HG03457 (cell line): ENCODE measurements at regions not wholly inside any gene's neighbourhood (a gene's known extent, or its start where the extent isn't known, plus 50 kb on each side); places are given as distances from the start of the nearest gene placed in this dataset.
"Not testable (repeated sequence)": the region's sequence is repeated elsewhere in the genome, so short reads cannot be mapped to it uniquely, and the experiment has no call there.

ENCODE experiments used
- ATAC-seq: cut with Tn5 transposase; IDR thresholded peaks from one replicate; pipeline ENCODE4 v1.9.1; 2021; ENCODE audit warnings: moderate number of reproducible peaks; ENCODE audit not compliant: unreplicated experiment

DNA sequence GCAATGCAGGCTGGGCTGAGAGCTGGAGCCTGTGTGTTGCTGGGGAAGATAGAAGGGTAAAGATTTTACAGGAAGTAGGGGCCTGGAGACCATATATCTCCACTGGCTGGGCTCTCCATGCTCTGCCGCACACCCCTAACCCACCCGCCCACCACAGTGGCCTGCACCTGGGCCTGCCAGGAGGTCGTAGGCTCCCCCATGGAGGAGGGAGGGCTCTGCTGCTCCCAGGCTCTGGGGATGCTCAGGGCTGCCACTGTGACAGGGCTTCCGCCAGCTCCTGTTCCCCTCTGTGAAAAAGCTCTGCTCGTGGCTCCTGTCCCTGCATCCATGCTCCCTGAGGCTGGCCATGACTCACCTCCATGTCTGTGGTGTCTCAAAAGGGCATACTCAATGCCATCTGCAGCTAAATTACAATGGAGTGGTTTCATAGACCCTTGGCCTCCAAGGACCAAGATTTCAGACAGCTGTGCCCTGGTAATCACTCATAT lies 106.0 kb downstream of the CXCL12 start:
- no peak for ATAC-seq

DNA sequence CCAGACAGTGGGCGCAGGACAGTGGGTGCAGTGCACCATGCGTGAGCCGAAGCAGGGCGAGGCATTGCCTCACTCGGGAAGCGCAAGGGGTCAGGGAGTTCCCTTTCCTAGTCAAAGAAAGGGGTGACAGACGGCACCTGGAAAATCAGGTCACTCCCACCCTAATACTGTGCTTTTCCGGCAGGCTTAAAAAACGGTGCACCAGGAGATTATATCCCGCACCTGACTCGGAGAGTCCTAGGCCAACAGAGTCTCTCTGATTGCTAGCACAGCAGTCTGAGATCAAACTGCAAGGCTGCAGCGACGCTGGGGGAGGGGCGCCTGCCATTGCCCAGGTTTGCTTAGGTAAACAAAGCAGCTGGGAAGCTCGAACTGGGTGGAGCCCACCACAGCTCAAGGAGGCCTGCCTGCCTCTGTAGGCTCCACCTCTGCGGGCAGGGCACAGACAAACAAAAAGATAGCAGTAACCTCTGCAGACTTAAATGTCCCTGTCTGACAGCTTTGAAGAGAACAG lies 116.4 kb downstream of the CXCL12 start:
- not testable (repeated sequence) for ATAC-seq

DNA sequence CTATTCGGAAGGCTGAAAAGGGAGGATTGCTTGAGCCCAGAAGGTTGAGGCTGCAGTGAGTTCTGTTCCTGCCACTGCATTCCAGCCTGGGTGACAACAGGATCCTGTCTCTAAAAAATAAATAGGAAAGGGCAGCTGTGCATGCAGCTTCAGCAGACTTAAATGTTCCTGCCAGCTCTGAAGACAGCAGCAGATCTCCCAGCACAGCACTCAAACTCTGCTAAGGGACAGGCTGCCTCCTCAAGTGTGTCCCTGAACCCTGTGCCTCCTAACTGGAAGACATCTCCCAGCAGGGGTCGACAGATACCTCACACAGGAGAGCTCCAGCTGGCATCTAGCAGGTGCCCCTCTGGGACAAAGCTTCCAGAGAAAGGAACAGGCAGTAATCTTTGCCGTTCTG lies 117.9 kb downstream of the CXCL12 start:
- ATAC-seq: no peak

DNA sequence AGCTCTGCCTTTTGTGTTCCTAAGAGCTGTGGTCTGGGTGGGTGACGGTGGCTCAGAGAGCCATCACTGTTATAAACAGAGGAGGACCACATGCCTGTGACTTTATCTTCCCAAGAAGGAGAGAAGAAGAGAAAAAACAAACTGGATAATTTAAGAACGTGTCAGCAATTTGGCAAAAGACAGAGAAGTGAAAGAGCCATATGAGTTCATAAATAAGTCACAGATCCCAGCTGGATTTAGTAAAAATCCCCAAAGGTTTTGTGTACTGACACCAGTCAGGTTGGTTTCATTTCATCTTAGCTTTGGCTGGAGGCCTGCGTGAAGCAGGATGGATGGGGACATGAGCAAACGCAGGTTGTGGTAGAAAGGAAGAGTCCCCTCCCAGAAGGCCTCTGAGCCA lies 120.7 kb downstream of the CXCL12 start:
- ATAC-seq: no peak

DNA sequence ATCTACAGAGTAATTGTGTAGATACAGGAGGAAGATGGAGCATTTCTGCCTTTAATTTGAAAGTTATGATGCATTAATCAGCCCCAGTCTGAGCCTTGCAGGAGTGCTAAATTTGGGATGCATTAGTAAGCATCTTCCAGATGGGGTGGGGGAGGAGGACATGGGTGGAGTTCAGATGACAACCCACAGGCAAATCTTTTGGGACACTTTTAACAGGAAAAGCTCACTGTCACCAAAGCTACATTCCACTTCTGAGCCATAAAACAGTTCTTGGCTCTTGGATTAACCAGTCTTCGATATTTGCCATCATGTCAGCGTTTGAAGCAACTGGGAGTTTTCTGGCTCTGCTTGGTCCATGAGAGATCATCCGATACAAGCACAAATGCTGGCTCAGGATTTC lies 121.1 kb downstream of the CXCL12 start:
- ATAC-seq: no peak

DNA sequence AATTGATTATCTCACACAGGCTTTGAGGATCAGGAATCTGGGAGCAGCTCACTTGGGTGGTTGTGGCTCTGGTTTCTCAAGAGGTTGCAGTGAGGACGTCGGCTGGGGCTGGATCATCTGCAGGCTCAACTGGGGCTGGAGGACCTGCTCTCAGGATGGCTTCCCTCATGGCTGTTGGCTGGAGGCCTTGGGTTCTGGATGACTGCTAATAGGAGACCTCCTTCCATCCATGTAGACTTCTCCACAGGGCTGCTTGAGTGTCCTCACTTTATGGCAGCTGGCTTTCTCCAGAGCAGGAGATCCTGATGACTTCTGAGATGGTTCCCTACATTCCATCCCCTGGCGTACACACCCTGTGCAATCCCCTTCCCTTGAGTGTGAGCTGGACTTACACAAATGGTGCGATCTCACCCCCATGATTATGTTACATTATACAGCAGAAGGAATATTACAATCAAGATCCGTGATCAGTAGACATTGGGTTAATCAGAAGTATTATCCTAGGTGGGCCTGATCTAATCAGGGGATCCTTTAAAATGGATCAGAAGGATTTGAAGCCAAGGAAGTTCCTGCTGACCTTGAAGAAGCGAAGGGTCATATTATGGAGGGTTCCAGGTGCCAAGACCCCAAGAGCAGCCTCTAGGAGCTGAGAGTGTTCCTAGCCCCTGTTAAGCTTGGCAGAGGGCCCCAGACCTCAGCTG lies 122.2 kb downstream of the CXCL12 start:
- ATAC-seq: no peak

DNA sequence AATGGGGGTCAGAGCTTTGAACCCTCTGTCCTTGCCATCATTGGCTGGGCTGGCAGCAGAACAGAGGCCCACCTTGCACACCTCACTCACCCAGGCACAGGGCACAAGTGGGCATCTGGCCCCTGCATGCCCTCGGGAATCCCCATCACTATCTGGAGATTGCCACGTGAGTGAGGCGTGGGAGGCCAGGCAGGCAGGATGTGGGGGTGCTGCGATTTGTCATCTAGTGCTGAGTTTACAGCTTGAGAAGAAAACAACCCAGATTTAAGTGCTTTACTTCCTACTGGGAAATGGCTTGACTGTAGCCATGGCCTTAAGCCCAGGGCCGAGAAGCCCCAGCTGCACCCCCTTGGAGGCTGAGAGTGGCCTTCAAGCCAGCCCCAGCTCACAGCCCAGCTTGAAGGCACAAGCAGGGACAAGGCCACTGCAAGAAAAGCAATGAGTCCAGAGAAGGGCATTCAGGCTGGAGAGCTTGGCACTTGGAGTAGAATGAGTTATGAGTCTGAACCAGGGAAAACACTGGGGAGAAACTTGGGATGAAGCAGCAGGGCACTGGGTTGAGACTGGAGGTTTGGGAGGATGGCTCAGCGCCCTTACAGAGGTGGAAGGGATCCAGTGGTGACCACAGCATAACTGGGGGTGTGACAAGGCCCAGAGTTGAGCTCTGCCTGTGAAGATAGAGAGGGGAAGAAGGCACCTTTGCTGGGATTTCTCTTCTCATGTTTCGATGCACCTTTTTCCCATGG lies 123.0 kb downstream of the CXCL12 start:
- ATAC-seq: no peak

DNA sequence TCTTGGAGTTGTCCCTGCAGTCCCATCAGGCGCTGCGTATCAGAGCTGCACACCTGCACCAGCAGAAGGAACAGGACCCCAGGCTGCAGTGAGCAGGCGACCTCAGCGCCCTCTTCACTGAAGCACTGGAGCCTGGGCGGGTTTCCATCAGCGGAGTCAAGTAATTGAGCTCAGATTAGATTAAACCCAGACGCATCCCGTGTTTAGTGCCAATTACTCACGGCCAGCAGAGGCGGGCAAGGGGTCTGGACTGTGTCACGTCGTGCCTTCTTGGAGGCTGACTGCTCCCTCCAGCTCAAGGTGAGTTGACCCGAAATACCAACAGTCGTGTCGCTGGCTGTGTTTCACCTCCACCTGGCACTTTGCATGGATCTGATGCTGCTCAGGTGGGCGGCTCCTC lies 123.6 kb downstream of the CXCL12 start:
- no peak for ATAC-seq

DNA sequence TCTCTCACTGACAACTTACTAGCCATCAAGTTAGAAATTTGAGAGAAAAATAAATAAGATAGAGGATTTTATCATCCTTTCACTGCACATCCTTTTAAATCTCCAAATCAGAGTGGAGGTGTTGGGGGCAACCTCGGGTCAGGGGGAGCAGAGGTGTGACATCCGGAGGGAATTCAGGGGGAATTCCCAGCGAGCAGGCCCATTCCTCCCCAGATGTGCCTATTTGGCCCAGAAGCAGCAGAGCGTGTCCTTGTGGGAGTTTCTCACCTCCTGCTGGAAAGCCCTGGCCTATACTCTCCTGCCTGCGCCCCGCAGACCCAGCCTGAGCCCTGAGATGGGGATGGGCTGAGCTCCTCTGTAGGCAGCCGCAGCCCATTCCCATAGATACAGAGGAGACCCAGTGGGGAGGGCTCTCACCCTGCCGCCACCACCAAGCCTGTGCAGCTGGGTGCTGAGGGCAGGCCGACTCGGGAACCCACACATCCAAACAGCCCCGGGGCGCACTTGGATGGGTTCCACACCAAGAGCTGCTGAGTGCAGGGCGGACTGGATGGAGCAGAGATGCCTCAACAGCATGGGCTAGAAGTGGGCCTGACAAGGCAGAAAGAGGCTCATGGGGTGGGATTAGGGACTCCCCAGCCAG lies 124.5 kb downstream of the CXCL12 start:
- ATAC-seq: no peak

DNA sequence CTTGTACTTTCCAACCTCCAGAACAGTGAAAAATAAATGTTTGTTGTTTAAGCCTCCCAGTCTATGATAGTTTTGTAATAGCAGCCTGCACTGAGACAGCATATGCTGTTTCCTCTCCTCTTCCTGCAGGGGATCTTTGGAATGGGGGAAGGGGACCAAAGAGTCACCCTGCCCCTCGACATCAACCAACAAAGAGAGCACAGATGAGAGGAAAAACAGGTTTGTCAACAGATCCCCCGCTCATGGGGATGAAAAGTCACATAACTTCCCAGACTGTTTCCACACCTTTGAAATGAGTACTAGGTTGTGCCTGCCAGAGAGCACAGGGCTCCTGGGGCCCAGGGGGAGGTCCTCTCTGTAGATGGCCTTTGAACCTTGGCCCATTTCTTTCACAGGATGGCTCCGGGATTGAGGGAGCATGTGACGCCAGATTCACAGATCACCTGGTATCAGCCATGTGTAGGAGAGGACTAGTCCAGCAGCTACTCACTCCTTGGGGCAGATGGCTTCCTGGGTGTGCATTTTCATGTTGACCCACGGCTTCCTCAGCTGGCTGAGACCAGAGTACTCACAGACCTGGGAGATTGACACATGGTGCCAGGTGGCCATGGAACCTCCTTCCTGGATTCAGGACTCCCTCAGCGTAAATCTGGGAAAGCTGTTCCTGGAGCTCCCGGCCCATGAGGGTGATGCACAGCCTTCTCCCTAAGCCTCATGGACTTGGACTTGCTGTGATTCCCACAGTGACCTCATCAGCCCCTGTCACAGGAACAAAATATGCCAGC lies 125.6 kb downstream of the CXCL12 start:
- no peak for ATAC-seq

DNA sequence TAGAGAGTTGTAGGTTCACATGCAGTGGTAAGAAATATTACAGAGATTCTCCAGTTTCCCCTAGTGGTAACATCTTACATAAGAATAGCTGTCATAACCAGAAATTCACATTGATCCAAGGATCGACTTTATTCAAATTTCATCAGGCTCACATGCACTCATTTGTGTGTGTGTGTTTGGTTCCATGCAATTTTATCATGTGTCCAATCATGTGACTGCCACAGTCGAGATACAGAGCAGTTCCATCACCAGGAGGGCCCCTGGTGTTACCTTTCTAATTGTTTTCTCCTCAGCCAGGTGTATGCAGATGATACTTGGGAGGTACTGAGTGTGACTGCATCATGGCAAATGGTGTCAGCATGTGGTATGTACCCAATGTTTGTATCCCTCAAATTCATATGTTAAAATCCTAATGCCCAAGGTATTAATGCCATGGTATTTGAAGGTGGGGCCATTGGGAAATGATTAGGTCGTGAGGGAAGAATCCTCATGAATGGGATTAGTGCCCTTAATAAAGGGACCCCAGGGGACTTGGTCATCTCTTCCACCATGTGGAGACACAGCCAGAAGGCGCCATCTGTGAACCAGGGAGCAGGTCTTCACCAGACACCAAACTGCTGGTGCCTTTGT lies 126.3 kb downstream of the CXCL12 start:
- ATAC-seq: no peak

DNA sequence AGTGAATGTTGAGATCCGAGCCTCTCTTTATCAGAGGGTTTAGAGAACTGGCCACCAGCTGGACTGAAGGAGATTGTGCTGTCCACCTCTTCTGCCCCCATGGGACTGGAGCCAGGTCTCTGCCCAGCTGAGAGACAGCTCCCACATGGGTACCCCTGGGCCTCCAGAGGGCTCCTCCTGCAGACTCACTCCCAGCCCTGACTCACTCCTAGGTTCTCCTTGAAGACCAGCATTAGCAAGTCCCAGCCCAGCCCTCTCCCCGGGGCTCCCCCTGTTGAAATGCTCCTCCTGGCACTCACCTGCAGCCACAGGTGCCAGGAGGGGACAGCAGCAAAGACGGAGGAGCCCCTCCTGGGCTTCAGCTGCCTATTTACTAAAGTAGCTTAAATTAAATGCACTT lies 126.9 kb downstream of the CXCL12 start:
- ATAC-seq: no peak

DNA sequence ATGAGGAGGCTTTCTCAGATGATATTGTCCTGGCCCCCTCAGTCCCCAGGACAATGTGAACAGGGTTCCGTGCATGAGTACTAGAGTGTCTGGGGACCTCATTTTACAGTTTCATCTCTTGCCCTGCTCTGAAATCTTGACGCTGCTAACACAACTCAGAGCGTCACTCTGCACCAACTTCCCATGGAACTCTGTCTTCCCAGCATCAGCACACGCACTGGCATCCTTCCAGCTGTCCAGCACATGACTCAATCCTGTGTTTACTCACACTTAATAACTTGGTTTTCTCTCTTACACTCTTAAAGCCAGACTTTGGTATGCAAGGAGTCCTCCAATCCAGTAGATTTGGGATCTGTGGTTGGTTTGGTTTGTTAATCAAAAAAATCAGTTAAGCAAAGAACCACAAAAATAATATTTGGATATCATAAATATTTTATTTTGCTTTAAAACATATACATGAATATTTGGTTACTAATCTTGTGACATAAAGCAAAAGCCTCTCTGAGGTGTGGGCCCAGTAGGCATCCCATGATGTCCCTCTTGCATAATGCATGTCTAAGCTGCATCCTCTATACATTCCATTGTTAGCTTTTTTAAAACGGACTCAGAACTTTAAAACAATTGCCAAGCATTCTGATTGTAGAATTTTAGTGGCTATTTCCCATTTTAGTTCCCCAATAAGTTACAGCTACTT lies 131.0 kb downstream of the CXCL12 start:
- ATAC-seq: no peak

DNA sequence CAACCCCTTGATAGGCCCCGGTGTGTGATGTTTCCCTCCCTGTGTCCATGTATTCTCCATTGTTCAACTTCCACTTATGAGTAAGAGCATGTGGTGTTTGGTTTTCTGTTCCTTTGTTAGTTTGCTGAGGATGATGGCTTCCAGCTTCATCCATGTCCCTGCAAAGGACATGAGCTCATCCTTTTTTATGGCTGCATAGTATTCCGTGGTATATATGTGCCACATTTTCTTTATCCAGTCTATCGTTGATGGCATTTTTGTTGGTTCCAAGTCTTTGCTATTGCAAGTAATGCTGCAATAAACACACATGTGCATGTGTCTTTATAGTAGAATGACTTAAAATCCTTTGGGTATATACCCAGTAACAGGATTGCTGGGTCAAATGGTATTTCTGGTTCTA lies 132.3 kb downstream of the CXCL12 start:
- not testable (repeated sequence) for ATAC-seq

DNA sequence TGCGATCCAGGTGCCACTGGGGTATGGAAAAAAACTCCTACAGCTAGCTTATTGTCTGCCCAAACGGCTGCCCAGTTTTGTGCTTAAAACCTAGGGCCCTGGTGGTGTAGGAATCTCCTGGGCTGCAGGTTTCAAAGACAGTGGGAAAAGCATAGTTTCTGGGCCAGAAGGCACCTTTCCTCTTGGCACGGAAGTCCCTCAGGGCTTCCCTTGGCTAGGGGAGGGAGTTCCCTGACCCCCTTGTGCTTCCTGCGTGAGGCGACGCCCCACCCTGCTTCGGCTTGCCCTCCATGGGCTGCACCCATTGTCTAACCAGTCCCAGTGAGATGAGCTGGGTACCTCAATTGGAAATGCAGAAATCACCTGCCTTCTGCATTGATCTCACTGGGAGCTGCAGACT lies 135.0 kb downstream of the CXCL12 start:
- ATAC-seq: not testable (repeated sequence)

DNA sequence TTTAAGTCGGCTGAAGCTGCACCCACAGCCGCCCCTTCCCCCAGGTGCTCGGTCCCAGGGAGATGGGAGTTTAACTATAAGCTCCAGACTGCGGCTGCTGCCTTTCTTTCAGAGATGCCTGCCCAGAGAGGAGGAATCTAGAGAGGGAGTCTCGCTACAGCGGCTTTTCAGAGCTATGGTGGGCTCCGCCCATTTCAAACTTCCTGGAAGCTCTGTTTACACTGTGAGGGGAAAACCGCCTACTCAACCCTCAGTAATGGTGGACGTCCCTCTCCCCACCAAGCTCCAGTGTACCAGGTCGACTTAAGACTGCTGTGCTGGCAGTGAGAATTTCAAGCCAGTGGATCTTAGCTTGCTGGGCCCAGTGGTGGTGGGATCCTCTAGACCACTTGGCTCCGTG lies 135.4 kb downstream of the CXCL12 start:
- ATAC-seq: no peak

DNA sequence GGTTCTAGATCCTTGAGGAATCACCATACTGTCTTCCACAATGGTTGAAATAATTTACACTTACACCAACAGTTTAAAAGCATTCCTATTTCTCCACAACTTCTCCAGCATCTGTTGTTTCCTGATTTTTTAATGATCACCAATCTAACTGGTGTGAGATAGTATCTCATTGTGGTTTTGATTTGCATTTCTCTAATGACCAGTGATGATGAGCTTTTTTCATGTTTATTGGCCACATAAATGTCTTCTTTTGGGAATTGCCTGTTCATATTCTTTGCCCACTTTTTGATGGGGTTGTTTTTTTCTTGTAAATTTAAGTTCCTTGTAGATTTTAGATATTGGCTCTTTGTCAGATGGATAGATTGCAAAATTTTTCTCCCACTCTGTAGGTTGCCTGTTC lies 138.2 kb downstream of the CXCL12 start:
- not testable (repeated sequence) for ATAC-seq

DNA sequence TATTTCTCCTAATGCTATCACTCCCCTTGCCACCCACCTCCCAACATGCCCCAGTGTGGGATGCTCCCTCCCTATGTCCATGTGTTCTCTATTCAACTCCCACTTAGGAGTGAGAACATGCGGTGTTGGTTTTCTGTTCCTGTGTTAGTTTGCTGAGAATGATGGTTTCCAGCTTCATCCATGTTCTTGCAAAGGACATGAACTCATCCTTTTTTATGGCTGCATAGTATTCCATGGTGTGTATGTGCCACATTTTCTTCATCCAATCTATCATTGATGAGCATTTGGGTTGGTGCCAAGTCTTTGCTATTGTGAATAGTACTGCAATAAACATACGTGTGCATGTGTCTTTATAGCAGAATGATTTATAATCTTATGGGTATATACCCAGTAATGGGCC lies 138.6 kb downstream of the CXCL12 start:
- not testable (repeated sequence) for ATAC-seq

DNA sequence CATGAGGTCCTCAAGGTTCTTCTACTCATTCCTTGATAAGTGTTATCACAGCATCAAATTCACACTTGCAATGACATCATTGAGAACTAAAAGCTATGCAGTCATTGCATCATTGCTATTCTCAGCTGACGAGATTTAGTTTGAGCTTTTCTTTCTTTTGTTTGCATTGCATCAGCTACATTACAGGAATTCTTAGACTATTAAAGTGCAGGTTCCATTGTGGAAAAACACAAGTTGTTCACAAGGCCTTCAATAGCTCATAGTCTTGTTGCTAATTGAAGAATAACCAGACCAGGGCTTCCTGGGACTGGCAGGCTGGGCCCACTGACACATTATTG lies 139.3 kb downstream of the CXCL12 start:
- no peak for ATAC-seq
